GM23338 (cell line): ENCODE measurements at regions not wholly inside any gene's neighbourhood (a gene's known extent, or its start where the extent isn't known, plus 50 kb on each side); places are given as distances from the start of the nearest gene placed in this dataset.

Experiments
- ATAC-seq: fragments of 200-7000 bp; cut with Tn5 transposase; 3 replicates; pipeline ENCODE4 v1.9.1; 2020
- DNase-seq: peaks from one replicate; pipeline ENCODE4 v3.0.0-alpha.2; 2015; ENCODE audit warnings: low spot score
- H2AFZ ChIP-seq: fragments of 200-600 bp; sonication (generic); 2 replicates; pipeline ENCODE4 v1.8.0; 2016; ENCODE audit warnings: antibody characterized with exemption, mild to moderate bottlenecking, moderate library complexity
- H3F3A ChIP-seq: fragments of 200-600 bp; sonication (generic); replicated peaks from 2 replicates; pipeline ENCODE4 v1.8.0; 2017; ENCODE audit warnings: antibody characterized with exemption, mixed run types, low read depth
- H3K27ac ChIP-seq: fragments of 200-600 bp; sonication (generic); 2 replicates; pipeline ENCODE4 v1.6.1; 2016; ENCODE audit warnings: low read depth
- H3K27me3 ChIP-seq: fragments of 200-600 bp; sonication (generic); 2 replicates; pipeline ENCODE4 v1.8.0; 2016; ENCODE audit warnings: mild to moderate bottlenecking, mixed run types, moderate library complexity; ENCODE audit not compliant: insufficient read depth
- H3K36me3 ChIP-seq: fragments of 200-600 bp; sonication (generic); 2 replicates; pipeline ENCODE4 v1.8.0; 2016; ENCODE audit warnings: mild to moderate bottlenecking; ENCODE audit not compliant: insufficient read depth
- H3K4me1 ChIP-seq: fragments of 200-600 bp; sonication (generic); 2 replicates; pipeline ENCODE4 v1.8.0; 2016; ENCODE audit warnings: mild to moderate bottlenecking, moderate library complexity; ENCODE audit not compliant: insufficient read depth
- H3K4me2 ChIP-seq: fragments of 200-600 bp; sonication (generic); 2 replicates; pipeline ENCODE4 v1.7.1; 2017; ENCODE audit warnings: mixed run types
- H3K4me3 ChIP-seq: fragments of 200-600 bp; sonication (generic); 2 replicates; pipeline ENCODE4 v1.6.1; 2016; ENCODE audit warnings: mixed run types
- H3K79me2 ChIP-seq: fragments of 200-600 bp; sonication (generic); replicated peaks from 2 replicates; pipeline ENCODE4 v1.8.0; 2017; ENCODE audit warnings: mild to moderate bottlenecking; ENCODE audit not compliant: insufficient read depth
- H3K9me2 ChIP-seq: fragments of 200-600 bp; sonication (generic); 2 replicates; pipeline ENCODE4 v1.8.0; 2017; ENCODE audit not compliant: insufficient read depth
- H4K20me1 ChIP-seq: fragments of 200-600 bp; sonication (generic); replicated peaks from 2 replicates; pipeline ENCODE4 v1.8.0; 2017; ENCODE audit warnings: mild to moderate bottlenecking; ENCODE audit not compliant: insufficient read depth
- H3K27ac Mint-ChIP-seq: 2 replicates; pipeline ENCODE4 v1.8.0; 2020; ENCODE audit warnings: inconsistent platforms, mild to moderate bottlenecking, moderate library complexity, mixed read lengths
- H3K27me3 Mint-ChIP-seq: 3 replicates; pipeline ENCODE4 v1.8.0; 2022; ENCODE audit warnings: low read depth, mild to moderate bottlenecking, moderate library complexity, mixed read lengths, inconsistent platforms; ENCODE audit not compliant: insufficient read depth, poor library complexity
- H3K36me3 Mint-ChIP-seq: 3 replicates; pipeline ENCODE4 v1.8.0; 2021; ENCODE audit warnings: low read depth, mild to moderate bottlenecking, inconsistent platforms, moderate library complexity, mixed read lengths
- H3K4me1 Mint-ChIP-seq: 3 replicates; pipeline ENCODE4 v1.8.0; 2020; ENCODE audit warnings: mild to moderate bottlenecking, inconsistent platforms, mixed read lengths
- H3K4me3 Mint-ChIP-seq: 3 replicates; pipeline ENCODE4 v1.8.0; 2021; ENCODE audit warnings: moderate library complexity, mild to moderate bottlenecking, inconsistent platforms, mixed read lengths
- H3K9me3 Mint-ChIP-seq: 3 replicates; pipeline ENCODE4 v1.8.0; 2020; ENCODE audit warnings: moderate library complexity, mild to moderate bottlenecking, inconsistent platforms, mixed read lengths
- CREB1 ChIP-seq: fragments of 250-450 bp; sonication (Bioruptor Pico); IDR thresholded peaks from 2 replicates; pipeline ENCODE4 v1.5.0; 2020; ENCODE audit warnings: low read depth, mild to moderate bottlenecking, moderate library complexity
- EZH2 ChIP-seq: fragments of 200-600 bp; sonication (generic); IDR thresholded peaks from one replicate; pipeline ENCODE4 v1.8.0; 2017; ENCODE audit warnings: antibody characterized with exemption, mild to moderate bottlenecking, low read depth; ENCODE audit not compliant: unreplicated experiment
- EZH2phosphoT487 ChIP-seq: fragments of 200-600 bp; sonication (generic); IDR thresholded peaks from one replicate; pipeline ENCODE4 v1.8.1; 2018; ENCODE audit warnings: antibody characterized with exemption; ENCODE audit not compliant: unreplicated experiment
- JUNB ChIP-seq: IDR thresholded peaks from one replicate; pipeline ENCODE4 v1.6.1; 2016; ENCODE audit warnings: antibody characterized with exemption; ENCODE audit not compliant: unreplicated experiment
- NANOG ChIP-seq: IDR thresholded peaks from 2 replicates; pipeline ENCODE4 v1.6.1; 2016; ENCODE audit warnings: antibody characterized with exemption, borderline replicate concordance
- POLR2AphosphoS5 ChIP-seq: IDR thresholded peaks from 2 replicates; pipeline ENCODE4 v1.6.1; 2016; ENCODE audit warnings: antibody characterized with exemption, low read depth
- STAT1 ChIP-seq: IDR thresholded peaks from one replicate; pipeline ENCODE4 v1.6.1; 2016; ENCODE audit warnings: antibody characterized with exemption; ENCODE audit not compliant: unreplicated experiment
- ZNF114 ChIP-seq: fragments of 250-450 bp; sonication (Bioruptor Pico); IDR thresholded peaks from 2 replicates; pipeline ENCODE4 v1.5.0; 2020; ENCODE audit warnings: mild to moderate bottlenecking, moderate library complexity
- ZNF331 ChIP-seq: fragments of 250-450 bp; sonication (Bioruptor Pico); IDR thresholded peaks from 2 replicates; pipeline ENCODE4 v1.5.0; 2020; ENCODE audit warnings: low read depth, mild to moderate bottlenecking, moderate library complexity
- TF ChIP-seq, protein P1 (sequence below): IDR thresholded peaks from one replicate; pipeline ENCODE4 v1.6.1; 2018; ENCODE audit warnings: antibody characterized with exemption; ENCODE audit not compliant: unreplicated experiment
- TF ChIP-seq, protein P2 (sequence below): fragments of 250-450 bp; sonication (Bioruptor Pico); IDR thresholded peaks from 2 replicates; pipeline ENCODE4 v1.5.0; 2020; ENCODE audit warnings: mild to moderate bottlenecking, moderate library complexity
- TF ChIP-seq, protein P3 (sequence below), 2 experiments: fragments of 200-600 bp in 1 of 2; sonication (generic) in 1 of 2; conservative IDR thresholded peaks; 2 replicates each; pipeline versions ENCODE4 v1.5.1 to v1.6.1; 2016 to 2017; ENCODE audit warnings: antibody characterized with exemption in 2 of 2, low read depth in 2 of 2, mild to moderate bottlenecking in 2 of 2, moderate library complexity in 1 of 2
- TF ChIP-seq, protein P4 (sequence below): IDR thresholded peaks from 2 replicates; pipeline ENCODE4 v1.6.1; 2016; ENCODE audit warnings: antibody characterized with exemption

DNA sequence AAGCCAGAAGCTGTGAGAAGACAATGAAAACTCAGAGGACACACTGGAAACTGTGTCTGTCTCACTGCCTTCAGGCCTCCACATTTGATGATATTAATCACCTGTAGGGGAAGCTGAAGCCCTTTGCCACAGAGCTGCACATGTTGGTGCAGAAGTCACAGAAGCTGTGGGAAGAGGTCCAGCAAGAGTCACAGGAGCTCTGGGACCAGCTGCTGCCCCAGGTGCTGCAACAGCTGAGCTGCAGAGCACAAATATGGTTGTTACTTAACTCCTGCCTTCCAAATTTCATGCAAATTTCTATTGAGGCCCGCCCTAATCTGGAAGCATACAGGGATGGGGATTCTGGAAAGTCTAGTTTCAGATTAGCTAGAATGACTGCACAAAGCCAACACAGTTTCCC, 169.3 kb downstream of the OGFRL1 start:
- Mint-ChIP-seq H3K9me3 (no peaks in the 10 kb centered on the region), H3K4me1 (peaks cover 5% of the 10 kb centered on the region; the same call in 2 of the 3 replicates), H3K36me3 (no peaks in the 10 kb centered on the region), H3K27ac (no peak overlapping the region), H3K27me3 (no peaks in the 10 kb centered on the region), H3K4me3 (no peak overlapping the region)
- ATAC-seq (no peak), DNase-seq (no peak)
- H3K27ac ChIP-seq: no peak overlapping the region
- H3K79me2 ChIP-seq: no peaks in the 10 kb centered on the region
- peak overlapping the region; percentile 64; the same call in 1 of the 2 replicates for H2AFZ ChIP-seq
- no peaks in the 10 kb centered on the region for H3K36me3 ChIP-seq
- TF ChIP-seq JUNB (no peak), NANOG (no peak), EZH2phosphoT487 (no peak), ZNF331 (CRISPR knock-in tag) (no peak), EZH2 (no peak), POLR2AphosphoS5 (no peak), CREB1 (CRISPR knock-in tag) (no peak), STAT1 (no peak), ZNF114 (CRISPR knock-in tag) (no peak)
- TF ChIP-seq, protein P1, sequence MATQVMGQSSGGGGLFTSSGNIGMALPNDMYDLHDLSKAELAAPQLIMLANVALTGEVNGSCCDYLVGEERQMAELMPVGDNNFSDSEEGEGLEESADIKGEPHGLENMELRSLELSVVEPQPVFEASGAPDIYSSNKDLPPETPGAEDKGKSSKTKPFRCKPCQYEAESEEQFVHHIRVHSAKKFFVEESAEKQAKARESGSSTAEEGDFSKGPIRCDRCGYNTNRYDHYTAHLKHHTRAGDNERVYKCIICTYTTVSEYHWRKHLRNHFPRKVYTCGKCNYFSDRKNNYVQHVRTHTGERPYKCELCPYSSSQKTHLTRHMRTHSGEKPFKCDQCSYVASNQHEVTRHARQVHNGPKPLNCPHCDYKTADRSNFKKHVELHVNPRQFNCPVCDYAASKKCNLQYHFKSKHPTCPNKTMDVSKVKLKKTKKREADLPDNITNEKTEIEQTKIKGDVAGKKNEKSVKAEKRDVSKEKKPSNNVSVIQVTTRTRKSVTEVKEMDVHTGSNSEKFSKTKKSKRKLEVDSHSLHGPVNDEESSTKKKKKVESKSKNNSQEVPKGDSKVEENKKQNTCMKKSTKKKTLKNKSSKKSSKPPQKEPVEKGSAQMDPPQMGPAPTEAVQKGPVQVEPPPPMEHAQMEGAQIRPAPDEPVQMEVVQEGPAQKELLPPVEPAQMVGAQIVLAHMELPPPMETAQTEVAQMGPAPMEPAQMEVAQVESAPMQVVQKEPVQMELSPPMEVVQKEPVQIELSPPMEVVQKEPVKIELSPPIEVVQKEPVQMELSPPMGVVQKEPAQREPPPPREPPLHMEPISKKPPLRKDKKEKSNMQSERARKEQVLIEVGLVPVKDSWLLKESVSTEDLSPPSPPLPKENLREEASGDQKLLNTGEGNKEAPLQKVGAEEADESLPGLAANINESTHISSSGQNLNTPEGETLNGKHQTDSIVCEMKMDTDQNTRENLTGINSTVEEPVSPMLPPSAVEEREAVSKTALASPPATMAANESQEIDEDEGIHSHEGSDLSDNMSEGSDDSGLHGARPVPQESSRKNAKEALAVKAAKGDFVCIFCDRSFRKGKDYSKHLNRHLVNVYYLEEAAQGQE: no peak
- TF ChIP-seq, protein P2, sequence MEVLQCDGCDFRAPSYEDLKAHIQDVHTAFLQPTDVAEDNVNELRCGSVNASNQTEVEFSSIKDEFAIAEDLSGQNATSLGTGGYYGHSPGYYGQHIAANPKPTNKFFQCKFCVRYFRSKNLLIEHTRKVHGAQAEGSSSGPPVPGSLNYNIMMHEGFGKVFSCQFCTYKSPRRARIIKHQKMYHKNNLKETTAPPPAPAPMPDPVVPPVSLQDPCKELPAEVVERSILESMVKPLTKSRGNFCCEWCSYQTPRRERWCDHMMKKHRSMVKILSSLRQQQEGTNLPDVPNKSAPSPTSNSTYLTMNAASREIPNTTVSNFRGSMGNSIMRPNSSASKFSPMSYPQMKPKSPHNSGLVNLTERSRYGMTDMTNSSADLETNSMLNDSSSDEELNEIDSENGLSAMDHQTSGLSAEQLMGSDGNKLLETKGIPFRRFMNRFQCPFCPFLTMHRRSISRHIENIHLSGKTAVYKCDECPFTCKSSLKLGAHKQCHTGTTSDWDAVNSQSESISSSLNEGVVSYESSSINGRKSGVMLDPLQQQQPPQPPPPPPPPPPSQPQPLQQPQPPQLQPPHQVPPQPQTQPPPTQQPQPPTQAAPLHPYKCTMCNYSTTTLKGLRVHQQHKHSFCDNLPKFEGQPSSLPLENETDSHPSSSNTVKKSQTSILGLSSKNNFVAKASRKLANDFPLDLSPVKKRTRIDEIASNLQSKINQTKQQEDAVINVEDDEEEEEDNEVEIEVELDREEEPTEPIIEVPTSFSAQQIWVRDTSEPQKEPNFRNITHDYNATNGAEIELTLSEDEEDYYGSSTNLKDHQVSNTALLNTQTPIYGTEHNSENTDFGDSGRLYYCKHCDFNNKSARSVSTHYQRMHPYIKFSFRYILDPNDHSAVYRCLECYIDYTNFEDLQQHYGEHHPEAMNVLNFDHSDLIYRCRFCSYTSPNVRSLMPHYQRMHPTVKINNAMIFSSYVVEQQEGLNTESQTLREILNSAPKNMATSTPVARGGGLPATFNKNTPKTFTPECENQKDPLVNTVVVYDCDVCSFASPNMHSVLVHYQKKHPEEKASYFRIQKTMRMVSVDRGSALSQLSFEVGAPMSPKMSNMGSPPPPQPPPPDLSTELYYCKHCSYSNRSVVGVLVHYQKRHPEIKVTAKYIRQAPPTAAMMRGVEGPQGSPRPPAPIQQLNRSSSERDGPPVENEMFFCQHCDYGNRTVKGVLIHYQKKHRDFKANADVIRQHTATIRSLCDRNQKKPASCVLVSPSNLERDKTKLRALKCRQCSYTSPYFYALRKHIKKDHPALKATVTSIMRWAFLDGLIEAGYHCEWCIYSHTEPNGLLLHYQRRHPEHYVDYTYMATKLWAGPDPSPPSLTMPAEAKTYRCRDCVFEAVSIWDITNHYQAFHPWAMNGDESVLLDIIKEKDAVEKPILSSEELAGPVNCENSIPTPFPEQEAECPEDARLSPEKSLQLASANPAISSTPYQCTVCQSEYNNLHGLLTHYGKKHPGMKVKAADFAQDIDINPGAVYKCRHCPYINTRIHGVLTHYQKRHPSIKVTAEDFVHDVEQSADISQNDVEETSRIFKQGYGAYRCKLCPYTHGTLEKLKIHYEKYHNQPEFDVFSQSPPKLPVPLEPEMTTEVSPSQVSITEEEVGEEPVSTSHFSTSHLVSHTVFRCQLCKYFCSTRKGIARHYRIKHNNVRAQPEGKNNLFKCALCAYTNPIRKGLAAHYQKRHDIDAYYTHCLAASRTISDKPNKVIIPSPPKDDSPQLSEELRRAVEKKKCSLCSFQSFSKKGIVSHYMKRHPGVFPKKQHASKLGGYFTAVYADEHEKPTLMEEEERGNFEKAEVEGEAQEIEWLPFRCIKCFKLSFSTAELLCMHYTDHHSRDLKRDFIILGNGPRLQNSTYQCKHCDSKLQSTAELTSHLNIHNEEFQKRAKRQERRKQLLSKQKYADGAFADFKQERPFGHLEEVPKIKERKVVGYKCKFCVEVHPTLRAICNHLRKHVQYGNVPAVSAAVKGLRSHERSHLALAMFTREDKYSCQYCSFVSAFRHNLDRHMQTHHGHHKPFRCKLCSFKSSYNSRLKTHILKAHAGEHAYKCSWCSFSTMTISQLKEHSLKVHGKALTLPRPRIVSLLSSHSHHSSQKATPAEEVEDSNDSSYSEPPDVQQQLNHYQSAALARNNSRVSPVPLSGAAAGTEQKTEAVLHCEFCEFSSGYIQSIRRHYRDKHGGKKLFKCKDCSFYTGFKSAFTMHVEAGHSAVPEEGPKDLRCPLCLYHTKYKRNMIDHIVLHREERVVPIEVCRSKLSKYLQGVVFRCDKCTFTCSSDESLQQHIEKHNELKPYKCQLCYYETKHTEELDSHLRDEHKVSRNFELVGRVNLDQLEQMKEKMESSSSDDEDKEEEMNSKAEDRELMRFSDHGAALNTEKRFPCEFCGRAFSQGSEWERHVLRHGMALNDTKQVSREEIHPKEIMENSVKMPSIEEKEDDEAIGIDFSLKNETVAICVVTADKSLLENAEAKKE (CRISPR knock-in tag): no peak
- TF ChIP-seq, protein P3, sequence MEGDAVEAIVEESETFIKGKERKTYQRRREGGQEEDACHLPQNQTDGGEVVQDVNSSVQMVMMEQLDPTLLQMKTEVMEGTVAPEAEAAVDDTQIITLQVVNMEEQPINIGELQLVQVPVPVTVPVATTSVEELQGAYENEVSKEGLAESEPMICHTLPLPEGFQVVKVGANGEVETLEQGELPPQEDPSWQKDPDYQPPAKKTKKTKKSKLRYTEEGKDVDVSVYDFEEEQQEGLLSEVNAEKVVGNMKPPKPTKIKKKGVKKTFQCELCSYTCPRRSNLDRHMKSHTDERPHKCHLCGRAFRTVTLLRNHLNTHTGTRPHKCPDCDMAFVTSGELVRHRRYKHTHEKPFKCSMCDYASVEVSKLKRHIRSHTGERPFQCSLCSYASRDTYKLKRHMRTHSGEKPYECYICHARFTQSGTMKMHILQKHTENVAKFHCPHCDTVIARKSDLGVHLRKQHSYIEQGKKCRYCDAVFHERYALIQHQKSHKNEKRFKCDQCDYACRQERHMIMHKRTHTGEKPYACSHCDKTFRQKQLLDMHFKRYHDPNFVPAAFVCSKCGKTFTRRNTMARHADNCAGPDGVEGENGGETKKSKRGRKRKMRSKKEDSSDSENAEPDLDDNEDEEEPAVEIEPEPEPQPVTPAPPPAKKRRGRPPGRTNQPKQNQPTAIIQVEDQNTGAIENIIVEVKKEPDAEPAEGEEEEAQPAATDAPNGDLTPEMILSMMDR (conservative IDR thresholded peaks at IDR 0.05; ENCODE audit: low read depth in 2 of 2): no peak
- TF ChIP-seq, protein P4, sequence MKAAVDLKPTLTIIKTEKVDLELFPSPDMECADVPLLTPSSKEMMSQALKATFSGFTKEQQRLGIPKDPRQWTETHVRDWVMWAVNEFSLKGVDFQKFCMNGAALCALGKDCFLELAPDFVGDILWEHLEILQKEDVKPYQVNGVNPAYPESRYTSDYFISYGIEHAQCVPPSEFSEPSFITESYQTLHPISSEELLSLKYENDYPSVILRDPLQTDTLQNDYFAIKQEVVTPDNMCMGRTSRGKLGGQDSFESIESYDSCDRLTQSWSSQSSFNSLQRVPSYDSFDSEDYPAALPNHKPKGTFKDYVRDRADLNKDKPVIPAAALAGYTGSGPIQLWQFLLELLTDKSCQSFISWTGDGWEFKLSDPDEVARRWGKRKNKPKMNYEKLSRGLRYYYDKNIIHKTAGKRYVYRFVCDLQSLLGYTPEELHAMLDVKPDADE: no peak
- H4K20me1 ChIP-seq: no peaks in the 10 kb centered on the region
- H3K9me2 ChIP-seq: no peaks in the 10 kb centered on the region
- H3K4me1 ChIP-seq: no peaks in the 10 kb centered on the region
- no peaks in the 10 kb centered on the region for H3F3A ChIP-seq
- H3K27me3 ChIP-seq: no peaks in the 10 kb centered on the region
- H3K4me3 ChIP-seq: no peak overlapping the region
- H3K4me2 ChIP-seq: no peak overlapping the region
